Right renal cortex interstitium (tissue), 3 donors: ENCODE measurements at regions not wholly inside any gene's neighbourhood (a gene's known extent, or its start where the extent isn't known, plus 50 kb on each side); places are given as distances from the start of the nearest gene placed in this dataset.
"Not testable (repeated sequence)": the region's sequence is repeated elsewhere in the genome, so short reads cannot be mapped to it uniquely, and the experiment has no call there.

Experiments used
- DNase-seq, 3 donors: peaks; one replicate each; pipeline ENCODE4 v3.0.0-alpha.2; 2013; ENCODE audit warnings: low read depth in 3 of 3, low spot score in 2 of 3

- no peak for DNase-seq
Measured at GRCh38 chr12:124126950-124127655, 154.1 kb downstream of the ZNF664 start.

- no peak for DNase-seq
Measured at GRCh38 chr12:124129132-124129531, 156.1 kb downstream of the ZNF664 start.

- DNase-seq: no peak
Measured at GRCh38 chr12:124130691-124131591, 157.9 kb downstream of the ZNF664 start.

GRCh38 chr12:124131659-124132058, 158.6 kb downstream of the ZNF664 start:
- DNase-seq: no peak

- DNase-seq: no peak
Measured at GRCh38 chr12:124132530-124132929, 159.5 kb downstream of the ZNF664 start.

GRCh38 chr12:124136796-124137195, 158.1 kb upstream of the RFLNA start:
- no peak for DNase-seq

- no peak for DNase-seq
Measured at GRCh38 chr12:124140944-124141486, 153.9 kb upstream of the RFLNA start.

GRCh38 chr12:124141611-124142010, 153.3 kb upstream of the RFLNA start:
- not testable (repeated sequence) for DNase-seq

- DNase-seq: no peak
Measured at GRCh38 chr12:124142395-124143035, 152.4 kb upstream of the RFLNA start.

- DNase-seq: no peak
Measured at GRCh38 chr12:124143726-124144125, 151.2 kb upstream of the RFLNA start.

- DNase-seq: no peak
Measured at GRCh38 chr12:124144531-124145194, 150.2 kb upstream of the RFLNA start.

GRCh38 chr12:124147027-124147426, 147.9 kb upstream of the RFLNA start:
- DNase-seq: no peak

GRCh38 chr12:124147575-124147974, 147.3 kb upstream of the RFLNA start:
- no peak for DNase-seq

GRCh38 chr12:124148481-124149273, 146.2 kb upstream of the RFLNA start:
- DNase-seq: no peak

- no peak for DNase-seq
Measured at GRCh38 chr12:124149287-124149686, 145.6 kb upstream of the RFLNA start.

- no peak for DNase-seq
Measured at GRCh38 chr12:124150168-124150567, 144.7 kb upstream of the RFLNA start.

GRCh38 chr12:124151583-124151982, 143.3 kb upstream of the RFLNA start:
- DNase-seq: no peak

- DNase-seq: no peak
Measured at GRCh38 chr12:124152731-124153130, 142.2 kb upstream of the RFLNA start.

- no peak for DNase-seq
Measured at GRCh38 chr12:124153392-124153791, 141.5 kb upstream of the RFLNA start.

GRCh38 chr12:124157406-124157805, 137.5 kb upstream of the RFLNA start:
- DNase-seq: no peak
